Psoas muscle (tissue), 7 donors: ENCODE measurements at regions not wholly inside any gene's neighbourhood (a gene's known extent, or its start where the extent isn't known, plus 50 kb on each side); places are given as distances from the start of the nearest gene placed in this dataset.

Source experiments
- ATAC-seq, 4 donors: fragments of 200-7000 bp; cut with Tn5 transposase; one replicate each; pipeline ENCODE4 v1.9.1; 2020; ENCODE audit warnings: moderate library complexity in 3 of 4, mild to moderate bottlenecking in 2 of 4
- DNase-seq, 2 donors: peaks; one replicate each; pipeline ENCODE4 v3.0.0-alpha.2; 2020
- H3K27ac ChIP-seq: fragments of 200-600 bp; one replicate; pipeline ENCODE4 v1.8.0; 2022
- H3K27me3 ChIP-seq, 3 donors: fragments of 200-600 bp in 1 of 3; one replicate each; pipeline versions ENCODE4 v1.6.1 to v1.8.0; 2013 to 2022; ENCODE audit warnings: low read length in 2 of 3, mild to moderate bottlenecking in 2 of 3, moderate library complexity in 1 of 3; ENCODE audit not compliant: insufficient read depth in 3 of 3
- H3K36me3 ChIP-seq, 2 donors: fragments of 200-600 bp in 1 of 2; one replicate each; pipeline versions ENCODE4 v1.6.1 to v1.8.0; 2013 to 2022; ENCODE audit warnings: low read depth in 1 of 2, mild to moderate bottlenecking in 1 of 2, moderate library complexity in 1 of 2; ENCODE audit not compliant: insufficient read depth in 1 of 2
- H3K4me1 ChIP-seq: fragments of 200-600 bp; one replicate; pipeline ENCODE4 v1.8.0; 2022
- H3K4me3 ChIP-seq: fragments of 200-600 bp; one replicate; pipeline ENCODE4 v1.8.0; 2022; ENCODE audit warnings: mild to moderate bottlenecking
- H3K9me3 ChIP-seq: fragments of 200-600 bp; one replicate; pipeline ENCODE4 v1.8.0; 2022
- CTCF ChIP-seq: fragments of 200-600 bp; IDR thresholded peaks from one replicate; pipeline ENCODE4 v1.8.0; 2022; ENCODE audit warnings: antibody characterized with exemption
- WGBS, 3 donors: extraction: QIAGEN DNeasy Blood & Tissue Kit; methylation state at CpG; one replicate each; pipeline versions ENCODE4 v1.1.6 to v1.1.7; 2013; 5-methylcytosine and 5-hydroxymethylcytosine counted together
- intact Hi-C, 2 donors: fragments of 100-400 bp; cut with DNase I; formaldehyde crosslinking; loops; one replicate each; pipeline versions ENCODE4 v1.11.0 to v1.14.2; 2022
- donor health status: healthy with polysubstance abuse.
- donor health status: DM: no; HTN: no; CAD: no; lungs with moderate emphysema.
- donor health status: Bipolar disorder and iron deficiency.
- donor health status: healthy.
- donor health status: DM: yes; HTN: yes; CAD: no.
- donor health status: DM: no; HTN: no; CAD: no.
- donor health status: DM: yes; HTN: yes; CAD: no.

GRCh38 chr18:33914399-33914798 lies 310.3 kb downstream of the NOL4 start:
- Histone ChIP-seq H3K36me3 (no peaks in the 10 kb centered on the region), H3K4me1 (no peaks in the 10 kb centered on the region), H3K27me3 (no peaks in the 10 kb centered on the region), H3K4me3 (no peak overlapping the region), H3K27ac (no peak overlapping the region), H3K9me3 (no peaks in the 10 kb centered on the region)
- TF ChIP-seq CTCF = no peak
- intact Hi-C loops = no loop called here
- DNase-seq = no peak
- no peak for ATAC-seq

- Histone ChIP-seq H3K9me3 (no peaks in the 10 kb centered on the region), H3K36me3 (no peaks in the 10 kb centered on the region), H3K4me1 (no peaks in the 10 kb centered on the region), H3K27me3 (no peaks in the 10 kb centered on the region), H3K27ac (no peak overlapping the region), H3K4me3 (no peak overlapping the region)
- no peak for DNase-seq
- no peak for ATAC-seq
- WGBS, 3 donors = 81 to 82% (median 82%) methylated on average over 4 of the region's 4 CpGs
- no peak for TF ChIP-seq CTCF
- intact Hi-C loops = no loop called here
Observed at GRCh38 chr18:33906046-33906445, 318.7 kb downstream of the NOL4 start.

- WGBS, 3 donors = 94 to 100% (median 97%) methylated on average over 1 of the region's 1 CpG
- ATAC-seq = no peak
Observed at GRCh38 chr18:33901894-33902512, 322.7 kb downstream of the NOL4 start.

GRCh38 chr18:33900638-33901037 lies 322.6 kb downstream of the ASXL3 start:
- no peaks in the 10 kb centered on the region for H3K4me1 ChIP-seq
- intact Hi-C loops = no loop called here
- ATAC-seq = no peak
- TF ChIP-seq CTCF = no peak
- H3K9me3 ChIP-seq = no peaks in the 10 kb centered on the region
- no peak overlapping the region for H3K27ac ChIP-seq
- no peak for DNase-seq
- no peaks in the 10 kb centered on the region for H3K36me3 ChIP-seq
- H3K27me3 ChIP-seq = no peaks in the 10 kb centered on the region
- WGBS, 3 donors = 73 to 83% (median 82%) methylated on average over 1 of the region's 1 CpG
- H3K4me3 ChIP-seq = no peak overlapping the region

More at GRCh38 chr18:33901894-33902512, 322.7 kb downstream of the NOL4 start:
- Histone ChIP-seq H3K36me3 (no peaks in the 10 kb centered on the region), H3K4me1 (no peaks in the 10 kb centered on the region), H3K4me3 (no peak overlapping the region), H3K27ac (no peak overlapping the region), H3K27me3 (no peaks in the 10 kb centered on the region), H3K9me3 (no peaks in the 10 kb centered on the region)
- intact Hi-C loops = no loop called here
- no peak for TF ChIP-seq CTCF
- DNase-seq = no peak

GRCh38 chr18:33898427-33898826 lies 320.4 kb downstream of the ASXL3 start:
- intact Hi-C loops = loop anchor here in 1 of 2 donors (1.0 kb wide), 1 partner anchor 22 kb away; no protein-coding TSS in a partner anchor
- no peaks in the 10 kb centered on the region for H3K36me3 ChIP-seq
- no peak overlapping the region for H3K4me3 ChIP-seq
- 78 to 80% (median 80%) methylated on average over 2 of the region's 2 CpGs for WGBS, 3 donors
- H3K9me3 ChIP-seq = no peaks in the 10 kb centered on the region
- H3K4me1 ChIP-seq = no peaks in the 10 kb centered on the region
- H3K27me3 ChIP-seq = no peaks in the 10 kb centered on the region
- ATAC-seq (no peak), DNase-seq (no peak)
- TF ChIP-seq CTCF = no peak
- H3K27ac ChIP-seq = no peak overlapping the region
